ENCODE measurements at regions not wholly inside any gene's neighbourhood (a gene's known extent, or its start where the extent isn't known, plus 50 kb on each side); places are given as distances from the start of the nearest gene placed in this dataset.

- TF ChIP-seq POLR2A (IDR thresholded peaks at IDR 0.05; ENCODE audit: low read depth) (no peak), POLR2AphosphoS5 (IDR thresholded peaks at IDR 0.05) (no peak), EP300 (IDR thresholded peaks at IDR 0.05) (no peak)
- TF ChIP-seq, protein P1, sequence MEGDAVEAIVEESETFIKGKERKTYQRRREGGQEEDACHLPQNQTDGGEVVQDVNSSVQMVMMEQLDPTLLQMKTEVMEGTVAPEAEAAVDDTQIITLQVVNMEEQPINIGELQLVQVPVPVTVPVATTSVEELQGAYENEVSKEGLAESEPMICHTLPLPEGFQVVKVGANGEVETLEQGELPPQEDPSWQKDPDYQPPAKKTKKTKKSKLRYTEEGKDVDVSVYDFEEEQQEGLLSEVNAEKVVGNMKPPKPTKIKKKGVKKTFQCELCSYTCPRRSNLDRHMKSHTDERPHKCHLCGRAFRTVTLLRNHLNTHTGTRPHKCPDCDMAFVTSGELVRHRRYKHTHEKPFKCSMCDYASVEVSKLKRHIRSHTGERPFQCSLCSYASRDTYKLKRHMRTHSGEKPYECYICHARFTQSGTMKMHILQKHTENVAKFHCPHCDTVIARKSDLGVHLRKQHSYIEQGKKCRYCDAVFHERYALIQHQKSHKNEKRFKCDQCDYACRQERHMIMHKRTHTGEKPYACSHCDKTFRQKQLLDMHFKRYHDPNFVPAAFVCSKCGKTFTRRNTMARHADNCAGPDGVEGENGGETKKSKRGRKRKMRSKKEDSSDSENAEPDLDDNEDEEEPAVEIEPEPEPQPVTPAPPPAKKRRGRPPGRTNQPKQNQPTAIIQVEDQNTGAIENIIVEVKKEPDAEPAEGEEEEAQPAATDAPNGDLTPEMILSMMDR (IDR thresholded peaks at IDR 0.05): no peak
These were observed 126.9 kb upstream of the MAP3K1 start for GRCh38 chr5:56688402-56688801.
